ENCODE measurements at regions not wholly inside any gene's neighbourhood (a gene's known extent, or its start where the extent isn't known, plus 50 kb on each side); places are given as distances from the start of the nearest gene placed in this dataset.

- TF ChIP-seq CTCF (IDR thresholded peaks at IDR 0.05): no peak
- TF ChIP-seq POLR2A (IDR thresholded peaks at IDR 0.05): no peak
Measured at GRCh38 chr2:360124-360523, 72.2 kb upstream of the ALKAL2 start.
